ENCODE measurements at regions not wholly inside any gene's neighbourhood (a gene's known extent, or its start where the extent isn't known, plus 50 kb on each side); places are given as distances from the start of the nearest gene placed in this dataset.
"Not testable (repeated sequence)": the region's sequence is repeated elsewhere in the genome, so short reads cannot be mapped to it uniquely, and the experiment has no call there.

GRCh38 chrX:155751131-155751530, 130.0 kb upstream of the VAMP7 start:
- CTCF ChIA-PET, result no interaction called here
- no peaks in the 10 kb centered on the region for H3K36me3 Mint-ChIP-seq
- DNase-seq (no peak), ATAC-seq (no peak)
- H3K27me3 Mint-ChIP-seq, result no peaks in the 10 kb centered on the region
- no peaks in the 10 kb centered on the region for H3K9me3 Mint-ChIP-seq (ENCODE audit: low read depth)
- H3K4me3 Mint-ChIP-seq, result no peak overlapping the region
- no peak overlapping the region for H3K27ac Mint-ChIP-seq
- H3K4me1 Mint-ChIP-seq, result no peaks in the 10 kb centered on the region

GRCh38 chrX:155747520-155747919, 133.6 kb upstream of the VAMP7 start:
- peaks cover 2% of the 10 kb centered on the region for H3K27me3 Mint-ChIP-seq
- H3K27ac Mint-ChIP-seq, result no peak overlapping the region
- H3K4me3 Mint-ChIP-seq, result no peak overlapping the region
- H3K9me3 Mint-ChIP-seq (ENCODE audit: low read depth), result no peaks in the 10 kb centered on the region
- no peaks in the 10 kb centered on the region for H3K36me3 Mint-ChIP-seq
- DNase-seq (no peak), ATAC-seq (no peak)
- no peaks in the 10 kb centered on the region for H3K4me1 Mint-ChIP-seq
- CTCF ChIA-PET, result no interaction called here

DNA sequence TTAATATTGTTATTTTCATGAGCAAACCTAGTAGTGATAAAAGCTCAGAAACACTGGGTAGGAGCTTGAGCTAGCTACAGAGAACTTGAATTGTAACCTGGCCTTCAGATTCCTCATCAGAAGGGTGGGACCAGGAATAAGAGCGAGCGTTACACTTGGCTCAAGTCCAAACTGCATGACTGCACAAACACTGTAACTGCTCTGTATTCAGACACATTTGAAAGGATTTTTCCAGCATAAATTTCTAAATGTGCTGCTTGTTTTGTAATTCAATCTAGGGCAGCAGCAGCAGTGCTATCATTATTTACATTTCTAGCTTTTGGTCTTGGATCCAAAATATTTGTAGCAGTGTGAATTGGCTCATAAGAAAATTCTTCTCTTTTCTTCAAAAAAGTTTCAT, 133.0 kb upstream of the TMLHE start:
- no peak overlapping the region for H3K27ac Mint-ChIP-seq
- no peak overlapping the region for H3K4me3 Mint-ChIP-seq
- no peaks in the 10 kb centered on the region for H3K36me3 Mint-ChIP-seq
- H3K27me3 Mint-ChIP-seq, result peaks cover 2% of the 10 kb centered on the region
- peaks cover 3% of the 10 kb centered on the region for H3K9me3 Mint-ChIP-seq (ENCODE audit: low read depth)
- DNase-seq (no peak), ATAC-seq (no peak)
- no peaks in the 10 kb centered on the region for H3K4me1 Mint-ChIP-seq
- CTCF ChIA-PET, result no interaction called here

- no peak for DNase-seq
- CTCF ChIA-PET, result no interaction called here
- Mint-ChIP-seq H3K4me1 (no peaks in the 10 kb centered on the region), H3K4me3 (no peak overlapping the region), H3K9me3 (ENCODE audit: low read depth) (peaks cover 3% of the 10 kb centered on the region), H3K27me3 (peaks cover 2% of the 10 kb centered on the region), H3K36me3 (no peaks in the 10 kb centered on the region), H3K27ac (no peak overlapping the region)
- no peak for ATAC-seq
These were observed 131.8 kb upstream of the TMLHE start for GRCh38 chrX:155744534-155744933.

DNA sequence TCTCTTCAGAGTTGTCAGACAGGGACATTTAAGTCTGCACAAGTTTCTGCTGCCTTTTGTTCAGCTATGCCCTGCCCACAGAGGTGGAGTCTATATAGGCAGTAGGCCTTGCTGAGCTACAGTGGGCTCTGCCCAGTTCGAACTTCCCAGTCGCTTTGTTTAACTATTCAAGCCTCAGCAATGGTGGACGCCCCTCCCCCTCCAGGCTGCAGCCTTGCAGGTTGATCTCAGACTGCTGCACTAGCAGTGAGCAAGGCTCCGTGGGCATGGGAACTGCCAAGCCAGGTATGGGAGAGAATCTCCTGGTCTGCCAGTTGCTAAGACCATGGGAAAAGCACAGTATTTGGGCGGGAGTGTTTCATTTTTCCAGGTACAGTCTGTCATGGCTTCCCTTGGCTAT, 115.6 kb upstream of the TMLHE start:
- H3K27ac Mint-ChIP-seq; CTCF ChIA-PET; ATAC-seq; DNase-seq; H3K27me3 Mint-ChIP-seq; H3K4me3 Mint-ChIP-seq; H3K9me3 Mint-ChIP-seq (ENCODE audit: low read depth); H3K36me3 Mint-ChIP-seq; H3K4me1 Mint-ChIP-seq: not testable (repeated sequence)

DNA sequence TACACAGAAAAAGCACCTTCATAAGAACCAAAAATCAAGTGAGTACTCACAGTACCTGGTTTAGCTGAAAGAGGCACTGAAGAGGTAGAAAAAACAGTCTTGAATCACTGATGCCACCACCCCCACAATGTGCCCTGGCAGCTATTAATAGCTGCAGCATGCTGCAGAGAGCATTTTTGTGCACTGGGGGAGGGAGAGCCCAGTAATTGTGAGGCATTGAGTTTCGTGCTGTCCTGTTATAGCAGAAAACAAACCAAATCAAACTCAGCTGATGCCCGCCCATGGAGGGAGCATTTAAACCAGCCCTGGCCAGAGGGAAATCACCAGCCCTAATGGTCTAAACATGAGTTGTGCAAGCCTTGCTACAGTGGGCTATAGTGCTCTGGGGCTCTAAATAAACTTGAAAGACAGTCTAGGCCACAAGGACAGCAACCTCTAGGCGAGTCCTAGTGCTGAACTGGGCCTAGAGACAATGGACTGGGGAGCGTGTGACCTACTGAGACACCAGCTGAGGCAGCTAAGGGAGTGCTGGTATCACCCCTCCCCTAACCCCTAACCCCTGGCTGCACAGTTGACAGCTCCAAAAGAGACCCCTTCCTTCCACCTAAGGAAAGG, 106.3 kb upstream of the TMLHE start:
- no peak for DNase-seq
- Mint-ChIP-seq H3K4me3 (no peak overlapping the region), H3K9me3 (ENCODE audit: low read depth) (peaks cover 1% of the 10 kb centered on the region), H3K27ac (no peak overlapping the region), H3K4me1 (no peaks in the 10 kb centered on the region), H3K27me3 (no peaks in the 10 kb centered on the region), H3K36me3 (no peaks in the 10 kb centered on the region)
- no peak for ATAC-seq
- CTCF ChIA-PET, result no interaction called here

- Mint-ChIP-seq H3K27me3 (no peaks in the 10 kb centered on the region), H3K36me3 (no peaks in the 10 kb centered on the region), H3K4me1 (no peaks in the 10 kb centered on the region), H3K4me3 (no peak overlapping the region), H3K27ac (no peak overlapping the region), H3K9me3 (ENCODE audit: low read depth) (peaks cover 16% of the 10 kb centered on the region)
- DNase-seq (no peak), ATAC-seq (no peak)
- CTCF ChIA-PET, result no interaction called here
These were observed 102.4 kb upstream of the TMLHE start for GRCh38 chrX:155715141-155715540.

DNA sequence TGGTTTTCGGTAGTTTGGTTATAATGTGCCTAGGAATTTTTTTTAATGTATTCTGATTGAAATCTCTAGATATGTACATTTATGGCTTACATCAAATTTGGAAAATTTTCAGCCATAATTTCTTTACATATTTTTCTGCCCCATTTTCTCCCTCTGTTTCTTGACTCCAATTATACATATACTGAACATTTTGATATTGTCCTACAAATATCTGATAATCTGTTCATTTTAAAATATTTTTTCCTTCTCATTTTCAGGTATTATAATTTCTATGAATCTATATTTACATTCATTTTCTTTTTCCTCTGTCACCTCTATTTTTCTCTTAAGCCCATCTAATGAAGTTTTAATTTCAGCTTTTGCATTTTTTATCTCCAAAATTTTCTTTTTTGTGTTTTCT, 82.7 kb upstream of the TMLHE start:
- H3K27me3 Mint-ChIP-seq, result no peaks in the 10 kb centered on the region
- H3K27ac Mint-ChIP-seq, result no peak overlapping the region
- DNase-seq (no peak), ATAC-seq (no peak)
- H3K36me3 Mint-ChIP-seq, result no peaks in the 10 kb centered on the region
- no peak overlapping the region for H3K4me3 Mint-ChIP-seq
- CTCF ChIA-PET, result no interaction called here
- H3K4me1 Mint-ChIP-seq, result no peaks in the 10 kb centered on the region
- H3K9me3 Mint-ChIP-seq (ENCODE audit: low read depth), result no peaks in the 10 kb centered on the region

GRCh38 chrX:155694649-155695048, 81.9 kb upstream of the TMLHE start:
- H3K4me1 Mint-ChIP-seq, result no peaks in the 10 kb centered on the region
- DNase-seq (no peak), ATAC-seq (no peak)
- CTCF ChIA-PET, result no interaction called here
- H3K36me3 Mint-ChIP-seq, result no peaks in the 10 kb centered on the region
- no peaks in the 10 kb centered on the region for H3K9me3 Mint-ChIP-seq (ENCODE audit: low read depth)
- H3K27me3 Mint-ChIP-seq, result peaks cover 3% of the 10 kb centered on the region
- H3K27ac Mint-ChIP-seq, result no peak overlapping the region
- no peak overlapping the region for H3K4me3 Mint-ChIP-seq

GRCh38 chrX:155682834-155683233, 70.1 kb upstream of the TMLHE start:
- H3K4me1 Mint-ChIP-seq, result peaks cover 3% of the 10 kb centered on the region
- ATAC-seq, result no peak
- no peak overlapping the region for H3K4me3 Mint-ChIP-seq
- no peaks in the 10 kb centered on the region for H3K36me3 Mint-ChIP-seq
- DNase-seq, result no peak
- no peaks in the 10 kb centered on the region for H3K27me3 Mint-ChIP-seq
- CTCF ChIA-PET, result no interaction called here
- no peaks in the 10 kb centered on the region for H3K9me3 Mint-ChIP-seq (ENCODE audit: low read depth)
- no peak overlapping the region for H3K27ac Mint-ChIP-seq

DNA sequence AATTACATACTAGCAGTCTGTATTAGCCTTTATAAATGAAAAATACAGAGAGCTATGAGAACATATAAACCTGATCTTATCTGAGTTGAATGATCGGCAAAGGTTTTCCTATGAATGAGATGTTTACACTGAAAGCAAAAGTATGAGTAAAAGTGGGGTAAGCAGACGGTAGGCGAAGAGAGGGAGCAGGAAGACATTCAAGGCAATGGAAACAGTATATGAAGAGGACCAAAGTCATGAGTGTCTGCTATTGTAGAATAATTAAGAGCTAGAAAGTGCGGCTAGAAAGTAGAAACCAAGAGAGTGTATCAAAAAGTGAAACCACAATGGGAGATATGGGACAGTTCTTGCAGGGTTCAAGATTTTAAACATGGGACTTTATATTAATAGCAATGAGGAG, 67.0 kb upstream of the TMLHE start:
- Mint-ChIP-seq H3K27me3 (no peaks in the 10 kb centered on the region), H3K9me3 (ENCODE audit: low read depth) (no peaks in the 10 kb centered on the region), H3K4me3 (no peak overlapping the region), H3K4me1 (peaks cover 3% of the 10 kb centered on the region), H3K27ac (no peak overlapping the region), H3K36me3 (no peaks in the 10 kb centered on the region)
- DNase-seq, result no peak
- CTCF ChIA-PET, result no interaction called here
- ATAC-seq, result no peak

DNA sequence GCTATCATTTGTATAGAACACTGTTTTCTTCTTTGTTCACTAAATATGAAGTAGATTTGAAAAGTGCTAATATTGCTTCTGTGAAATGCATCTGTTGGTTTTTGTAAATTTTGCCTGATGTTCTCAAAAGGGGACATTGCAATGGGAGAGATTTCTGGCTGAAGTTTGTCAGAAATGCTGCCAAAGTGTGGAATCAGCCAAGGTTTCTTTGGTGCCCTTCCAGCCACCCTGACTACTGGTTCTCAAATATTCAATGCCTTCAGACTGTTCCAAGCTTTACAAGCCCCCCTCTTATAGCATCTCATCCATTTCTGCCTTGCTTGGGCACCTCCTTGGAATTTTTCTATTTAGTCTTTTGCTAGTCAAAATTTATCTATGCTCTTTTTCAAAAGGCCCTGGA, 60.6 kb upstream of the TMLHE start:
- ATAC-seq (no peak), DNase-seq (no peak)
- Mint-ChIP-seq H3K9me3 (ENCODE audit: low read depth) (no peaks in the 10 kb centered on the region), H3K36me3 (no peaks in the 10 kb centered on the region), H3K27me3 (no peaks in the 10 kb centered on the region), H3K27ac (no peak overlapping the region), H3K4me3 (no peak overlapping the region), H3K4me1 (no peaks in the 10 kb centered on the region)
- CTCF ChIA-PET, result no interaction called here

GRCh38 chrX:155666741-155667140, 54.0 kb upstream of the TMLHE start:
- Mint-ChIP-seq H3K27ac (no peak overlapping the region), H3K27me3 (no peaks in the 10 kb centered on the region), H3K36me3 (no peaks in the 10 kb centered on the region), H3K9me3 (ENCODE audit: low read depth) (no peaks in the 10 kb centered on the region), H3K4me3 (no peak overlapping the region), H3K4me1 (no peaks in the 10 kb centered on the region)
- CTCF ChIA-PET, result no interaction called here
- ATAC-seq, result no peak
- DNase-seq, result no peak

All from activated CD8-positive, alpha-beta memory T cell treated with anti-CD3 and anti-CD28 coated beads, Interleukin-2, amount 10 ng/mL, durations not matched to agents 7 days and 5 days (primary cell).